SK-N-SH (cell line): ENCODE measurements at regions not wholly inside any gene's neighbourhood (a gene's known extent, or its start where the extent isn't known, plus 50 kb on each side); places are given as distances from the start of the nearest gene placed in this dataset.

Experiments
- CTCF ChIA-PET: fragments of 300-600, 350-600 bp; formaldehyde crosslinking; extraction: SDS; loops from one replicate; lab custom pipeline; 2021; lab: Yijun Ruan, JAX
- POLR2A ChIA-PET: fragments of 350-600 bp; sonication (Branson Sonifier 250); formaldehyde crosslinking; extraction: SDS; loops from one replicate; lab custom pipeline; 2020; ENCODE audit warnings: antibody characterized with exemption, inconsistent platforms; lab: Yijun Ruan, JAX
- DNase-seq: peaks from one replicate; pipeline ENCODE4 v3.0.0; 2012
- H2AFZ ChIP-seq: fragments of 200-600 bp; sonication (generic); 2 replicates; pipeline ENCODE4 v1.8.1; 2016; ENCODE audit warnings: antibody characterized with exemption, mild to moderate bottlenecking, low read depth
- H3F3A ChIP-seq: fragments of 200-600 bp; sonication (generic); replicated peaks from 2 replicates; pipeline ENCODE3; 2016; ENCODE audit warnings: antibody characterized with exemption, mild to moderate bottlenecking; ENCODE audit not compliant: insufficient read depth
- H3K27ac ChIP-seq, 2 experiments: fragments of 200-500 bp in 1 of 2; fragments of 200-600 bp in 1 of 2; sonication (Bioruptor generic) in 1 of 2; sonication (generic), shearing (Covaris generic) in 1 of 2; 2 replicates each; pipeline versions ENCODE4 v1.5.1 to v1.6.1; 2014 to 2016; ENCODE audit warnings: low read depth in 2 of 2, inconsistent platforms in 1 of 2, low read length in 1 of 2, mild to moderate bottlenecking in 1 of 2, mixed read lengths in 1 of 2
- H3K27me3 ChIP-seq: fragments of 200-600 bp; sonication (generic), shearing (Covaris generic); 2 replicates; pipeline ENCODE4 v1.6.1; 2016; ENCODE audit warnings: mixed run types; ENCODE audit not compliant: insufficient read depth
- H3K36me3 ChIP-seq, 2 experiments: fragments of 200-500 bp in 1 of 2; fragments of 200-600 bp in 1 of 2; sonication (Bioruptor generic) in 1 of 2; sonication (generic) in 1 of 2; replicated peaks in 1 of 2; 2 replicates each; pipeline versions ENCODE3 to v1.5.1; 2014 to 2016; ENCODE audit warnings: low read length in 1 of 2, mild to moderate bottlenecking in 1 of 2; ENCODE audit not compliant: insufficient read depth in 2 of 2, control insufficient read depth in 1 of 2
- H3K4me1 ChIP-seq, 2 experiments: fragments of 200-500 bp in 1 of 2; fragments of 200-600 bp in 1 of 2; sonication (Bioruptor generic) in 1 of 2; sonication (generic), shearing (Covaris generic) in 1 of 2; 2 replicates each; pipeline versions ENCODE4 v1.5.1 to v1.6.1; 2014 to 2016; ENCODE audit warnings: low read depth in 1 of 2, low read length in 1 of 2, mixed run types in 1 of 2; ENCODE audit not compliant: insufficient read depth in 2 of 2, control insufficient read depth in 1 of 2
- H3K4me2 ChIP-seq: fragments of 200-600 bp; sonication (generic), shearing (Covaris generic); 2 replicates; pipeline ENCODE4 v1.6.1; 2017; ENCODE audit warnings: mixed run types
- H3K4me3 ChIP-seq, 2 experiments: fragments of 200-500 bp in 1 of 2; fragments of 200-600 bp in 1 of 2; sonication (Bioruptor generic) in 1 of 2; sonication (generic), shearing (Covaris generic) in 1 of 2; 2 replicates each; pipeline versions ENCODE4 v1.5.1 to v1.8.1; 2014 to 2016; ENCODE audit warnings: low read depth in 2 of 2, inconsistent platforms in 1 of 2, low read length in 1 of 2, mild to moderate bottlenecking in 1 of 2, mixed read lengths in 1 of 2, moderate library complexity in 1 of 2
- H3K79me2 ChIP-seq: fragments of 200-600 bp; sonication (generic); 2 replicates; pipeline ENCODE4 v1.8.1; 2017; ENCODE audit warnings: mild to moderate bottlenecking; ENCODE audit not compliant: insufficient read depth
- H3K9ac ChIP-seq: fragments of 200-600 bp; sonication (generic); 2 replicates; pipeline ENCODE4 v1.6.1; 2017; ENCODE audit warnings: mixed run types
- H3K9me2 ChIP-seq: fragments of 200-600 bp; sonication (generic); 2 replicates; pipeline ENCODE4 v1.6.1; 2017; ENCODE audit warnings: mixed run types
- H3K9me3 ChIP-seq: fragments of 200-600 bp; sonication (generic); 2 replicates; pipeline ENCODE4 v1.6.1; 2017; ENCODE audit warnings: mixed run types, mild to moderate bottlenecking, moderate library complexity
- H4K20me1 ChIP-seq: fragments of 200-600 bp; sonication (generic); 2 replicates; pipeline ENCODE4 v1.6.1; 2017; ENCODE audit warnings: mild to moderate bottlenecking, mixed run types; ENCODE audit not compliant: insufficient read depth
- CHD2 ChIP-seq: fragments of 150-350 bp; IDR thresholded peaks from 2 replicates; pipeline ENCODE4 v1.6.1; 2018; ENCODE audit warnings: low read length; ENCODE audit not compliant: partially characterized antibody
- EP300 ChIP-seq, 2 experiments: IDR thresholded peaks; 2 replicates each; pipeline versions ENCODE4 v1.4.0 to v1.6.1; 2012; ENCODE audit warnings: borderline replicate concordance in 1 of 2, low read depth in 1 of 2, low read length in 1 of 2
- FOXJ3 ChIP-seq: sonication (generic); formaldehyde crosslinking; IDR thresholded peaks from 2 replicates; pipeline ENCODE4 v1.5.1; 2020; ENCODE audit warnings: mild to moderate bottlenecking, missing genetic modification reagents
- GABPA ChIP-seq: IDR thresholded peaks from 2 replicates; pipeline ENCODE4 v1.4.0; 2012; ENCODE audit warnings: low read depth, mild to moderate bottlenecking
- GATA2 ChIP-seq: sonication (generic); formaldehyde crosslinking; IDR thresholded peaks from 2 replicates; pipeline ENCODE4 v1.5.0; 2020; ENCODE audit warnings: mild to moderate bottlenecking, missing genetic modification reagents
- JUND ChIP-seq: IDR thresholded peaks from 2 replicates; pipeline ENCODE4 v1.4.0; 2012
- MXI1 ChIP-seq: IDR thresholded peaks from 2 replicates; pipeline ENCODE4 v1.6.1; 2012; ENCODE audit warnings: mild to moderate bottlenecking, low read depth, low read length, improper control_type of control experiment
- NFIC ChIP-seq: IDR thresholded peaks from 2 replicates; pipeline ENCODE4 v1.4.0; 2012; ENCODE audit warnings: borderline replicate concordance
- POLR2AphosphoS5 ChIP-seq: IDR thresholded peaks from 2 replicates; pipeline ENCODE4 v1.6.1; 2012; ENCODE audit warnings: low read depth, low read length
- RAD21 ChIP-seq: IDR thresholded peaks from 2 replicates; pipeline ENCODE4 v1.6.1; 2012; ENCODE audit warnings: mild to moderate bottlenecking, low read length
- SIN3A ChIP-seq: IDR thresholded peaks from 2 replicates; pipeline ENCODE4 v1.6.1; 2012; ENCODE audit warnings: low read depth, mild to moderate bottlenecking, low read length, moderate library complexity, borderline replicate concordance
- SMC3 ChIP-seq: IDR thresholded peaks from 2 replicates; pipeline ENCODE4 v1.6.1; 2012; ENCODE audit warnings: low read depth, low read length, improper control_type of control experiment
- TAF1 ChIP-seq: IDR thresholded peaks from 2 replicates; pipeline ENCODE4 v1.6.1; 2012; ENCODE audit warnings: low read depth, mild to moderate bottlenecking, low read length, moderate library complexity, borderline replicate concordance
- TEAD4 ChIP-seq: IDR thresholded peaks from 2 replicates; pipeline ENCODE4 v1.4.0; 2012; ENCODE audit warnings: mild to moderate bottlenecking, borderline replicate concordance; ENCODE audit not compliant: insufficient read depth
- YY1 ChIP-seq: IDR thresholded peaks from 2 replicates; pipeline ENCODE4 v1.4.0; 2012; ENCODE audit warnings: low read depth, mild to moderate bottlenecking
- WGBS: methylation state at CpG from one replicate; pipeline ENCODE4 v1.1.6; 2017; ENCODE audit warnings: low lambda C conversion rate; 5-methylcytosine and 5-hydroxymethylcytosine counted together
- TF ChIP-seq, protein P1 (sequence below): IDR thresholded peaks from 2 replicates; pipeline ENCODE4; 2012
- TF ChIP-seq, protein P2 (sequence below): fragments of 200-600 bp; sonication (generic); IDR thresholded peaks from 2 replicates; pipeline ENCODE4 v1.6.1; 2017; ENCODE audit warnings: antibody characterized with exemption, mild to moderate bottlenecking, moderate library complexity
- TF ChIP-seq, protein P3 (sequence below): fragments of 150-350 bp; IDR thresholded peaks from 2 replicates; pipeline ENCODE4 v1.6.1; 2016; ENCODE audit warnings: mild to moderate bottlenecking, low read depth, low read length
- TF ChIP-seq, protein P4 (sequence below): fragments of 150-350 bp; IDR thresholded peaks from 2 replicates; pipeline ENCODE4 v1.6.1; 2017; ENCODE audit warnings: antibody characterized with exemption, low read length, low read depth, borderline replicate concordance

DNA sequence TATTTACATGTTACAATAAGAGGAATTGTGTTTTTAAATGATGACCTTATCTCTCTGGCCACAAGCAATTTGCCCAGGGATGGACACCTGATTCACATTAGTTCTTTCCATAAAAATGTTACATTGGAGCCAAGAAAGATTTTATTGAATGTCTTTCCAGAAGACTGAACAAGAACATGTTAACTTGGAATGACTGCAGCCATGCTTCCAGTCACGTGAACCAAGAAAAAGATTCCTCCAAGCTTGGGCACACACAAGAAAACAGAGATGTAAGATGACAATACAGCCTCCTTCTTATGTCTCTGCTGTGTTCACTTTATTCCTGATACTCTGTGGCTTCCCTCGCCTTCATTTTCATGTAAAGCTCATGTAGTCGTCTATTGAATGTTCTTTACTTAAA lies 737.6 kb downstream of the TRIML1 start:
- CTCF ChIA-PET, result no interaction called here
- Histone ChIP-seq H3K79me2 (no peaks in the 10 kb centered on the region), H3K9me2 (no peaks in the 10 kb centered on the region), H4K20me1 (no peaks in the 10 kb centered on the region), H3K4me2 (no peak overlapping the region), H3K4me1 (no peaks in the 10 kb centered on the region), H3K27ac (no peak overlapping the region), H3K9me3 (no peaks in the 10 kb centered on the region), H3K4me3 (no peak overlapping the region), H3K36me3 (no peaks in the 10 kb centered on the region), H3F3A (no peaks in the 10 kb centered on the region), H3K27me3 (no peaks in the 10 kb centered on the region), H2AFZ (no peak overlapping the region), H3K9ac (no peak overlapping the region)
- POLR2A ChIA-PET, result no interaction called here
- 25% methylated on average over 3 of the region's 3 CpGs for WGBS
- no peak for DNase-seq
- TF ChIP-seq CHD2 (no peak), NFIC (no peak), MXI1 (no peak), RAD21 (no peak), JUND (no peak), TEAD4 (no peak), POLR2AphosphoS5 (no peak), YY1 (no peak), SIN3A (no peak), GABPA (no peak), FOXJ3 (CRISPR knock-in tag) (no peak), EP300 (IDR thresholded peaks at IDR 0.05; ENCODE audit: borderline replicate concordance in 1 of 2, low read depth in 1 of 2, low read length in 1 of 2) (no peak), SMC3 (no peak), TAF1 (no peak), GATA2 (no peak)
- TF ChIP-seq, protein P1, sequence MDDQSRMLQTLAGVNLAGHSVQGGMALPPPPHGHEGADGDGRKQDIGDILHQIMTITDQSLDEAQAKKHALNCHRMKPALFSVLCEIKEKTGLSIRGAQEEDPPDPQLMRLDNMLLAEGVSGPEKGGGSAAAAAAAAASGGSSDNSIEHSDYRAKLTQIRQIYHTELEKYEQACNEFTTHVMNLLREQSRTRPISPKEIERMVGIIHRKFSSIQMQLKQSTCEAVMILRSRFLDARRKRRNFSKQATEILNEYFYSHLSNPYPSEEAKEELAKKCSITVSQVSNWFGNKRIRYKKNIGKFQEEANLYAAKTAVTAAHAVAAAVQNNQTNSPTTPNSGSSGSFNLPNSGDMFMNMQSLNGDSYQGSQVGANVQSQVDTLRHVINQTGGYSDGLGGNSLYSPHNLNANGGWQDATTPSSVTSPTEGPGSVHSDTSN, result no peak
- TF ChIP-seq, protein P2, sequence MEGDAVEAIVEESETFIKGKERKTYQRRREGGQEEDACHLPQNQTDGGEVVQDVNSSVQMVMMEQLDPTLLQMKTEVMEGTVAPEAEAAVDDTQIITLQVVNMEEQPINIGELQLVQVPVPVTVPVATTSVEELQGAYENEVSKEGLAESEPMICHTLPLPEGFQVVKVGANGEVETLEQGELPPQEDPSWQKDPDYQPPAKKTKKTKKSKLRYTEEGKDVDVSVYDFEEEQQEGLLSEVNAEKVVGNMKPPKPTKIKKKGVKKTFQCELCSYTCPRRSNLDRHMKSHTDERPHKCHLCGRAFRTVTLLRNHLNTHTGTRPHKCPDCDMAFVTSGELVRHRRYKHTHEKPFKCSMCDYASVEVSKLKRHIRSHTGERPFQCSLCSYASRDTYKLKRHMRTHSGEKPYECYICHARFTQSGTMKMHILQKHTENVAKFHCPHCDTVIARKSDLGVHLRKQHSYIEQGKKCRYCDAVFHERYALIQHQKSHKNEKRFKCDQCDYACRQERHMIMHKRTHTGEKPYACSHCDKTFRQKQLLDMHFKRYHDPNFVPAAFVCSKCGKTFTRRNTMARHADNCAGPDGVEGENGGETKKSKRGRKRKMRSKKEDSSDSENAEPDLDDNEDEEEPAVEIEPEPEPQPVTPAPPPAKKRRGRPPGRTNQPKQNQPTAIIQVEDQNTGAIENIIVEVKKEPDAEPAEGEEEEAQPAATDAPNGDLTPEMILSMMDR, result no peak
- TF ChIP-seq, protein P3, sequence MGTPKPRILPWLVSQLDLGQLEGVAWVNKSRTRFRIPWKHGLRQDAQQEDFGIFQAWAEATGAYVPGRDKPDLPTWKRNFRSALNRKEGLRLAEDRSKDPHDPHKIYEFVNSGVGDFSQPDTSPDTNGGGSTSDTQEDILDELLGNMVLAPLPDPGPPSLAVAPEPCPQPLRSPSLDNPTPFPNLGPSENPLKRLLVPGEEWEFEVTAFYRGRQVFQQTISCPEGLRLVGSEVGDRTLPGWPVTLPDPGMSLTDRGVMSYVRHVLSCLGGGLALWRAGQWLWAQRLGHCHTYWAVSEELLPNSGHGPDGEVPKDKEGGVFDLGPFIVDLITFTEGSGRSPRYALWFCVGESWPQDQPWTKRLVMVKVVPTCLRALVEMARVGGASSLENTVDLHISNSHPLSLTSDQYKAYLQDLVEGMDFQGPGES, result no peak
- TF ChIP-seq, protein P4, sequence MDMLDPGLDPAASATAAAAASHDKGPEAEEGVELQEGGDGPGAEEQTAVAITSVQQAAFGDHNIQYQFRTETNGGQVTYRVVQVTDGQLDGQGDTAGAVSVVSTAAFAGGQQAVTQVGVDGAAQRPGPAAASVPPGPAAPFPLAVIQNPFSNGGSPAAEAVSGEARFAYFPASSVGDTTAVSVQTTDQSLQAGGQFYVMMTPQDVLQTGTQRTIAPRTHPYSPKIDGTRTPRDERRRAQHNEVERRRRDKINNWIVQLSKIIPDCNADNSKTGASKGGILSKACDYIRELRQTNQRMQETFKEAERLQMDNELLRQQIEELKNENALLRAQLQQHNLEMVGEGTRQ, result no peak
